CD4-positive, alpha-beta T cell (primary cell): ENCODE measurements at regions not wholly inside any gene's neighbourhood (a gene's known extent, or its start where the extent isn't known, plus 50 kb on each side); places are given as distances from the start of the nearest gene placed in this dataset.

Experiments used
- ATAC-seq: fragments of 200-7000 bp; cut with Tn5 transposase; one replicate; pipeline ENCODE4 v1.10.0; 2022; ENCODE audit warnings: mild to moderate bottlenecking; ENCODE audit not compliant: poor library complexity
- CTCF ChIA-PET: fragments of 350-600 bp; sonication (Branson Sonifier 250); formaldehyde crosslinking; loops from one replicate; lab custom pipeline; 2021; ENCODE audit warnings: antibody characterized with exemption, inconsistent platforms; lab: Charles Lee
- POLR2A ChIA-PET: fragments of 350-600 bp; sonication (Branson Sonifier 250); formaldehyde crosslinking; loops from one replicate; lab custom pipeline; 2021; ENCODE audit warnings: antibody characterized with exemption, inconsistent platforms; lab: Charles Lee
- DNase-seq, 14 experiments: peaks; one replicate each; pipeline ENCODE4 v3.0.0-alpha.2; 2013 to 2020; ENCODE audit warnings: mixed read lengths in 2 of 14
- H3K27ac ChIP-seq, 2 donors: one replicate each; pipeline versions ENCODE4 v1.5.1 to v1.7.0; 2013; ENCODE audit warnings: low read length in 2 of 2, low read depth in 1 of 2, mild to moderate bottlenecking in 1 of 2
- H3K27me3 ChIP-seq, 2 experiments: 1 replicate in 1 of 2; 2 replicates in 1 of 2; pipeline versions ENCODE4 v1.6.1 to v1.7.0; 2013; ENCODE audit warnings: low read length in 2 of 2, control low read depth in 1 of 2, mild to moderate bottlenecking in 1 of 2, moderate library complexity in 1 of 2; ENCODE audit not compliant: insufficient read depth in 2 of 2, control insufficient read depth in 1 of 2
- H3K36me3 ChIP-seq: one replicate; pipeline ENCODE4 v1.6.1; 2013; ENCODE audit warnings: low read length, control low read depth; ENCODE audit not compliant: insufficient read depth
- H3K4me1 ChIP-seq: one replicate; pipeline ENCODE4 v1.6.1; 2013; ENCODE audit warnings: low read length, control low read depth; ENCODE audit not compliant: insufficient read depth
- H3K4me3 ChIP-seq: one replicate; pipeline ENCODE4 v1.5.1; 2013; ENCODE audit warnings: mild to moderate bottlenecking, low read length, moderate library complexity
- H3K9me3 ChIP-seq, 2 experiments: 1 replicate in 1 of 2; 2 replicates in 1 of 2; pipeline versions ENCODE4 v1.6.1 to v1.7.0; 2013; ENCODE audit warnings: low read length in 2 of 2, mild to moderate bottlenecking in 2 of 2, control low read depth in 1 of 2, moderate library complexity in 1 of 2; ENCODE audit not compliant: control insufficient read depth in 1 of 2, insufficient read depth in 1 of 2
- H3K27ac Mint-ChIP-seq: one replicate; pipeline ENCODE4 v1.8.0; 2020; ENCODE audit warnings: mixed read lengths
- H3K27me3 Mint-ChIP-seq: one replicate; pipeline ENCODE4 v1.8.0; 2021; ENCODE audit warnings: mixed read lengths
- H3K36me3 Mint-ChIP-seq: one replicate; pipeline ENCODE4 v1.8.0; 2021; ENCODE audit warnings: low read depth, mixed read lengths
- H3K4me1 Mint-ChIP-seq: one replicate; pipeline ENCODE4 v1.8.0; 2021; ENCODE audit warnings: low read depth, mixed read lengths
- H3K4me3 Mint-ChIP-seq: one replicate; pipeline ENCODE4 v1.8.0; 2020; ENCODE audit warnings: mild to moderate bottlenecking, mixed read lengths
- H3K9me3 Mint-ChIP-seq: one replicate; pipeline ENCODE4 v1.8.0; 2020; ENCODE audit warnings: mixed read lengths
- CTCF ChIP-seq: fragments of 200-600 bp; IDR thresholded peaks from one replicate; pipeline ENCODE4 v1.8.0; 2022; ENCODE audit warnings: antibody characterized with exemption, mild to moderate bottlenecking
- intact Hi-C, 2 experiments: fragments of 100-400 bp; cut with DNase I in 1 of 2; cut with micrococcal nuclease in 1 of 2; formaldehyde crosslinking; loops; one replicate each; pipeline versions ENCODE4 v1.15.1 to v1.9.0; 2023 to 2025; cut with DNase I, micrococcal nuclease

- Histone ChIP-seq H3K4me1 (no peaks in the 10 kb centered on the region), H3K36me3 (no peaks in the 10 kb centered on the region), H3K9me3 (no peaks in the 10 kb centered on the region), H3K27ac (no peak overlapping the region), H3K27me3 (no peaks in the 10 kb centered on the region), H3K4me3 (no peak overlapping the region)
- intact Hi-C loops, result no loop called here
- Mint-ChIP-seq H3K36me3 (no peaks in the 10 kb centered on the region), H3K4me1 (no peaks in the 10 kb centered on the region), H3K27ac (no peak overlapping the region), H3K9me3 (no peaks in the 10 kb centered on the region), H3K4me3 (no peak overlapping the region), H3K27me3 (peaks cover 3% of the 10 kb centered on the region)
- no peak for TF ChIP-seq CTCF
- no peak for ATAC-seq
- CTCF ChIA-PET, result interaction anchor here (0.9 to 1.8 kb wide), 4 partner anchors 13 to 1322 kb away, joined by 3 to 8 read pairs (median 4); no protein-coding TSS in a partner anchor
- no peak for DNase-seq
- POLR2A ChIA-PET, result interaction anchor here (1.2 to 2.2 kb wide), 2 partner anchors 13 to 1089 kb away, joined by 3 to 7 read pairs; no protein-coding TSS in a partner anchor
Observed at GRCh38 chr15:94119298-94119811, 112.0 kb upstream of the MCTP2 start.

GRCh38 chr15:94110476-94111130 is 120.8 kb upstream of the MCTP2 start:
- no peaks in the 10 kb centered on the region for H3K36me3 Mint-ChIP-seq
- peaks cover 0 to 3% of the 10 kb centered on the region in 2 experiments for H3K27me3 ChIP-seq
- H3K9me3 Mint-ChIP-seq, result no peaks in the 10 kb centered on the region
- no peak for DNase-seq
- ChIA-PET CTCF (interaction anchor here (1.0 kb wide), 1 partner anchor 20 kb away, joined by 3 read pairs; no protein-coding TSS in a partner anchor), POLR2A (no interaction called here)
- no peak for ATAC-seq
- no peak for TF ChIP-seq CTCF
- no peak overlapping the region for H3K27ac ChIP-seq
- no peaks in the 10 kb centered on the region for H3K4me1 ChIP-seq
- intact Hi-C loops, result no loop called here
- no peak overlapping the region for H3K4me3 ChIP-seq
- H3K36me3 ChIP-seq, result no peaks in the 10 kb centered on the region
- no peaks in the 10 kb centered on the region for H3K4me1 Mint-ChIP-seq
- H3K27ac Mint-ChIP-seq, result no peak overlapping the region
- H3K9me3 ChIP-seq, result no peaks in the 10 kb centered on the region
- no peak overlapping the region for H3K4me3 Mint-ChIP-seq
- H3K27me3 Mint-ChIP-seq, result peaks cover 22% of the 10 kb centered on the region

- intact Hi-C loops, result no loop called here
- H3K27ac Mint-ChIP-seq, result no peak overlapping the region
- no peak overlapping the region for H3K4me3 ChIP-seq
- H3K9me3 ChIP-seq, result no peaks in the 10 kb centered on the region
- H3K27me3 Mint-ChIP-seq, result peaks cover 14% of the 10 kb centered on the region
- ATAC-seq, result no peak
- H3K4me1 ChIP-seq, result no peaks in the 10 kb centered on the region
- H3K27me3 ChIP-seq, result peaks cover 0 to 3% of the 10 kb centered on the region in 2 experiments
- H3K9me3 Mint-ChIP-seq, result no peaks in the 10 kb centered on the region
- H3K36me3 ChIP-seq, result no peaks in the 10 kb centered on the region
- H3K27ac ChIP-seq, result no peak overlapping the region
- no peak overlapping the region for H3K4me3 Mint-ChIP-seq
- POLR2A ChIA-PET, result no interaction called here
- CTCF ChIA-PET, result no interaction called here
- DNase-seq, result no peak
- TF ChIP-seq CTCF, result no peak
- H3K36me3 Mint-ChIP-seq, result no peaks in the 10 kb centered on the region
- no peaks in the 10 kb centered on the region for H3K4me1 Mint-ChIP-seq
Observed at GRCh38 chr15:94107652-94108051, 123.7 kb upstream of the MCTP2 start.
